ENCODE measurements at regions not wholly inside any gene's neighbourhood (a gene's known extent, or its start where the extent isn't known, plus 50 kb on each side); places are given as distances from the start of the nearest gene placed in this dataset.

GRCh38 chr6:65948062-65948461 lies 241.0 kb upstream of the EYS start:
- H3K4me2 ChIP-seq, result no peak overlapping the region
- TF ChIP-seq EZH2phosphoT487 (IDR thresholded peaks at IDR 0.05; ENCODE audit: low read depth, severe bottlenecking, unreplicated experiment) (no peak), EZH2 (IDR thresholded peaks at IDR 0.05; ENCODE audit: borderline replicate concordance) (no peak), CTCF (IDR thresholded peaks at IDR 0.05; ENCODE audit: poor library complexity) (no peak)

GRCh38 chr6:65943548-65943947 lies 236.5 kb upstream of the EYS start:
- no peaks in the 10 kb centered on the region for H3K36me3 ChIP-seq (replicated peaks; ENCODE audit: insufficient read depth, low read depth)
- no peaks in the 10 kb centered on the region for H4K20me1 ChIP-seq (ENCODE audit: insufficient read depth, poor library complexity, severe bottlenecking)
- H3K4me2 ChIP-seq, result no peak overlapping the region
- H3K4me3 ChIP-seq, result no peak overlapping the region
- H3K9me2 ChIP-seq (replicated peaks; ENCODE audit: insufficient read depth), result no peaks in the 10 kb centered on the region
- no peaks in the 10 kb centered on the region for H3K27me3 ChIP-seq
- no peak overlapping the region for H2AFZ ChIP-seq
- TF ChIP-seq CTCF (IDR thresholded peaks at IDR 0.05; ENCODE audit: poor library complexity) (no peak), EZH2 (IDR thresholded peaks at IDR 0.05; ENCODE audit: borderline replicate concordance) (no peak), EZH2phosphoT487 (IDR thresholded peaks at IDR 0.05; ENCODE audit: low read depth, severe bottlenecking, unreplicated experiment) (no peak)
- H3K79me2 ChIP-seq, result no peaks in the 10 kb centered on the region
- no peaks in the 10 kb centered on the region for H3K4me1 ChIP-seq (ENCODE audit: insufficient read depth)
- no peak for DNase-seq (ENCODE audit: low spot score)
- no peak overlapping the region for H3K27ac ChIP-seq
- WGBS (ENCODE audit: low lambda C conversion rate, missing lambda C conversion rate), result 79% methylated on average over 3 of the region's 3 CpGs
- no peaks in the 10 kb centered on the region for H3K9me3 ChIP-seq (ENCODE audit: low read depth)

More at GRCh38 chr6:65948062-65948461, 241.0 kb upstream of the EYS start:
- Histone ChIP-seq H3K27ac (no peak overlapping the region), H2AFZ (no peak overlapping the region), H3K36me3 (replicated peaks; ENCODE audit: insufficient read depth, low read depth) (no peaks in the 10 kb centered on the region), H3K27me3 (no peaks in the 10 kb centered on the region), H3K9me3 (ENCODE audit: low read depth) (no peaks in the 10 kb centered on the region), H3K9me2 (replicated peaks; ENCODE audit: insufficient read depth) (no peaks in the 10 kb centered on the region), H3K4me1 (ENCODE audit: insufficient read depth) (no peaks in the 10 kb centered on the region), H4K20me1 (ENCODE audit: insufficient read depth, poor library complexity, severe bottlenecking) (no peaks in the 10 kb centered on the region), H3K79me2 (no peaks in the 10 kb centered on the region), H3K4me3 (no peak overlapping the region)
- DNase-seq (ENCODE audit: low spot score), result no peak
- 88% methylated on average over 1 of the region's 1 CpG for WGBS (ENCODE audit: low lambda C conversion rate, missing lambda C conversion rate)

- no peaks in the 10 kb centered on the region for H3K9me2 ChIP-seq (replicated peaks; ENCODE audit: insufficient read depth)
- no peak for TF ChIP-seq EZH2 (IDR thresholded peaks at IDR 0.05; ENCODE audit: borderline replicate concordance)
- no peak for TF ChIP-seq EZH2phosphoT487 (IDR thresholded peaks at IDR 0.05; ENCODE audit: low read depth, severe bottlenecking, unreplicated experiment)
- TF ChIP-seq CTCF (IDR thresholded peaks at IDR 0.05; ENCODE audit: poor library complexity), result no peak
These were observed 236.0 kb upstream of the EYS start for GRCh38 chr6:65943051-65943450.

GRCh38 chr6:65938000-65938399 lies 231.0 kb upstream of the EYS start:
- H2AFZ ChIP-seq, result no peak overlapping the region
- no peaks in the 10 kb centered on the region for H3K79me2 ChIP-seq
- no peak for TF ChIP-seq EZH2 (IDR thresholded peaks at IDR 0.05; ENCODE audit: borderline replicate concordance)
- no peak for TF ChIP-seq CTCF (IDR thresholded peaks at IDR 0.05; ENCODE audit: poor library complexity)
- TF ChIP-seq EZH2phosphoT487 (IDR thresholded peaks at IDR 0.05; ENCODE audit: low read depth, severe bottlenecking, unreplicated experiment), result no peak
- no peak for DNase-seq (ENCODE audit: low spot score)
- H4K20me1 ChIP-seq (ENCODE audit: insufficient read depth, poor library complexity, severe bottlenecking), result no peaks in the 10 kb centered on the region
- H3K9me2 ChIP-seq (replicated peaks; ENCODE audit: insufficient read depth), result no peaks in the 10 kb centered on the region
- no peaks in the 10 kb centered on the region for H3K36me3 ChIP-seq (replicated peaks; ENCODE audit: insufficient read depth, low read depth)
- H3K4me2 ChIP-seq, result no peak overlapping the region
- WGBS (ENCODE audit: low lambda C conversion rate, missing lambda C conversion rate), result 90% methylated on average over 2 of the region's 2 CpGs
- H3K27me3 ChIP-seq, result no peaks in the 10 kb centered on the region
- no peak overlapping the region for H3K4me3 ChIP-seq
- H3K4me1 ChIP-seq (ENCODE audit: insufficient read depth), result no peaks in the 10 kb centered on the region
- H3K27ac ChIP-seq, result no peak overlapping the region
- no peaks in the 10 kb centered on the region for H3K9me3 ChIP-seq (ENCODE audit: low read depth)

More at GRCh38 chr6:65943051-65943450, 236.0 kb upstream of the EYS start:
- Histone ChIP-seq H3K79me2 (no peaks in the 10 kb centered on the region), H3K4me3 (no peak overlapping the region), H3K9me3 (ENCODE audit: low read depth) (no peaks in the 10 kb centered on the region), H3K27ac (no peak overlapping the region), H3K27me3 (no peaks in the 10 kb centered on the region), H3K36me3 (replicated peaks; ENCODE audit: insufficient read depth, low read depth) (no peaks in the 10 kb centered on the region), H3K4me1 (ENCODE audit: insufficient read depth) (no peaks in the 10 kb centered on the region), H4K20me1 (ENCODE audit: insufficient read depth, poor library complexity, severe bottlenecking) (no peaks in the 10 kb centered on the region), H2AFZ (no peak overlapping the region), H3K4me2 (no peak overlapping the region)
- no peak for DNase-seq (ENCODE audit: low spot score)
- 76% methylated on average over 3 of the region's 3 CpGs for WGBS (ENCODE audit: low lambda C conversion rate, missing lambda C conversion rate)

Measured in hepatocyte (in vitro differentiated cells).